GM12875 (cell line): ENCODE measurements at regions not wholly inside any gene's neighbourhood (a gene's known extent, or its start where the extent isn't known, plus 50 kb on each side); places are given as distances from the start of the nearest gene placed in this dataset.

Experiments
- H3K4me3 ChIP-seq: one replicate; pipeline ENCODE4 v1.5.1; 2011; ENCODE audit warnings: low read depth, low read length, control low read depth
- TF ChIP-seq, protein P1 (sequence below): IDR thresholded peaks from 2 replicates; pipeline ENCODE4 v1.5.1; 2011; ENCODE audit warnings: low read depth, mild to moderate bottlenecking, control low read depth, inconsistent platforms, low read length, moderate library complexity, borderline replicate concordance; ENCODE audit not compliant: insufficient read depth

DNA sequence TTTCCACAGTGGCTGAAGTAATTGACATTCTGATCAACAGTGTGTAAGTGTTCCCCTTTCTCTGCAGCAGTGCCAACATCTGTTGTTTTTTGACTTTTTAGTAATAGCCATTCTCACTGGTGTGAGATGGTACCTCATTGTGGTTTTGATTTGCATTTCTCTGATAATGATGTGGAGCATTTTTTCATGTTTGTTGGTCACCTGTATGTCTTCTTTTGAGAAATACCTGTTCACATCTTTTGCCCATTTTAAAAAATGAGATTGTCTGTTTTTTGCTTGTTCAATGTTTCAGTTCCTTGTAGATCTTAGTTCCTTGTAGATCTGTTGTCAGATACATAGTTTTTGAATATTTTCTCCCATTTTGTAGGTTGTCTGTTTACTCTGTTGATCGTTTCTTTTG is 162.5 kb upstream of the PITX1 start:
- TF ChIP-seq, protein P1, sequence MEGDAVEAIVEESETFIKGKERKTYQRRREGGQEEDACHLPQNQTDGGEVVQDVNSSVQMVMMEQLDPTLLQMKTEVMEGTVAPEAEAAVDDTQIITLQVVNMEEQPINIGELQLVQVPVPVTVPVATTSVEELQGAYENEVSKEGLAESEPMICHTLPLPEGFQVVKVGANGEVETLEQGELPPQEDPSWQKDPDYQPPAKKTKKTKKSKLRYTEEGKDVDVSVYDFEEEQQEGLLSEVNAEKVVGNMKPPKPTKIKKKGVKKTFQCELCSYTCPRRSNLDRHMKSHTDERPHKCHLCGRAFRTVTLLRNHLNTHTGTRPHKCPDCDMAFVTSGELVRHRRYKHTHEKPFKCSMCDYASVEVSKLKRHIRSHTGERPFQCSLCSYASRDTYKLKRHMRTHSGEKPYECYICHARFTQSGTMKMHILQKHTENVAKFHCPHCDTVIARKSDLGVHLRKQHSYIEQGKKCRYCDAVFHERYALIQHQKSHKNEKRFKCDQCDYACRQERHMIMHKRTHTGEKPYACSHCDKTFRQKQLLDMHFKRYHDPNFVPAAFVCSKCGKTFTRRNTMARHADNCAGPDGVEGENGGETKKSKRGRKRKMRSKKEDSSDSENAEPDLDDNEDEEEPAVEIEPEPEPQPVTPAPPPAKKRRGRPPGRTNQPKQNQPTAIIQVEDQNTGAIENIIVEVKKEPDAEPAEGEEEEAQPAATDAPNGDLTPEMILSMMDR, result no peak
- H3K4me3 ChIP-seq, result no peak overlapping the region

DNA sequence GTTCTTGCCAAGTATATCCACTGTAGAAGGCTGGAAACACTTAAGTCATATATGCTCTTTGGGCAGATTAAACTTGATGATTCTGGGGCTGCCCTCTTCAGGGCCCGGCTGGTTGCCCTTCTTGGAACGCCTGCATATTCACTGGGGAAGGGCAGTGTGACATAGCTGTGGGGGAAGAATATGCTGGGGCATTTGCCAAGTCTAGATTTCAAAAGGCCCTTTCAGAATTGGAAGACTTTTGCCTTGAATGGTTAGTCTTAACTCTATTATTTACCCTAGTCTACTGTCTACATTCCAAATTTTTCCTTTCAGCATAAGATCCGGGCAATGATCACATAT is 161.2 kb upstream of the PITX1 start:
- TF ChIP-seq, protein P1, result no peak
- no peak overlapping the region for H3K4me3 ChIP-seq

DNA sequence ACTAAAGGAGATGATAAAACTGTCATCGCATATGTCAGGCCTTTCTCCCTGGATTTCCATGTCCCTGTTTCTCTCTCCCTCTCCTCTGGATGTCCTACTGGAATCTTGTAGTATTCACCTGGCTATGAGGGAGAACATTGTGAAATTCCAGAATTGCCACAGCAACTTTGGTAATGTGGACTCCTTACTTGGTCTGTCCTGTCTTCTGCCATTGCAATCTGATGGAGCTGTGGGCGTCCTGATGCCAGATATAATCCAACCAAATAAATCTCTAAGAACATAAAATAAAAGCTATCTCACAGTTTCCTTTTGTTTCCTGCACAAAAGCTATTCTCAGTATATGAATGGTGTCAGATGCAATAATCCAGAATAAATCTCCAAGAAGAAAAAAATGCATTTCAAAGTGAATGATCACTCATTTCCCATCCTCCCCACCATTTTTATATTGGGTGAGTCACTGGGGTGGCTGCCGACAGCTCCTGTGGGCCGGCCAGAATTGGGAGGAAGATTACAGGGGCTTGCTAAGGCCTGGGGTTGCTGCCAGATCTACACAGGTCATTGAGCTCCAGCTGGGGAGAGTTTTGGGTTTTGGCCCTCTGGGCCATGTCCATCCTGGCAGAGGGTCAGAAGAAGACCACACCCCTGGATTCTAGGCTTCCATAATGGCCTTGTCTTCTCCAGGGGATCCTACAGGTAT is 160.7 kb upstream of the PITX1 start:
- TF ChIP-seq, protein P1, result no peak
- no peak overlapping the region for H3K4me3 ChIP-seq

DNA sequence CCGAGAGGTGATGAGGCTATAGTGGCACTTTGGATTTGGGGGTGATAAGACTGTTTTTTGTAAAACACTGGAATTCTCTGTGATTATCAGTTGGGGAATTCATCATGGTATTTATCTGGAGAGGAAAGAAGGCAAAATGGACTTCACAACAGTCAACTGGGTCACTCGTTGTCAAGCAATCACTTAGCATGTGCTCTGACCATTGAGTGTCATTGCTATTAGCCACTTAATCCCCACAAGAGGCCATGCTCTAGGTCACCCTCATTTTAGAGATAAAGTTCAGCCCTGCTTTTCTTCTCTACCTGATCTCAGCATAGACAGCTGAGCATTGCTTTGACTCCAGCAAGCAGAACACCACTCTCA is 160.1 kb upstream of the PITX1 start:
- TF ChIP-seq, protein P1, result no peak
- no peak overlapping the region for H3K4me3 ChIP-seq

DNA sequence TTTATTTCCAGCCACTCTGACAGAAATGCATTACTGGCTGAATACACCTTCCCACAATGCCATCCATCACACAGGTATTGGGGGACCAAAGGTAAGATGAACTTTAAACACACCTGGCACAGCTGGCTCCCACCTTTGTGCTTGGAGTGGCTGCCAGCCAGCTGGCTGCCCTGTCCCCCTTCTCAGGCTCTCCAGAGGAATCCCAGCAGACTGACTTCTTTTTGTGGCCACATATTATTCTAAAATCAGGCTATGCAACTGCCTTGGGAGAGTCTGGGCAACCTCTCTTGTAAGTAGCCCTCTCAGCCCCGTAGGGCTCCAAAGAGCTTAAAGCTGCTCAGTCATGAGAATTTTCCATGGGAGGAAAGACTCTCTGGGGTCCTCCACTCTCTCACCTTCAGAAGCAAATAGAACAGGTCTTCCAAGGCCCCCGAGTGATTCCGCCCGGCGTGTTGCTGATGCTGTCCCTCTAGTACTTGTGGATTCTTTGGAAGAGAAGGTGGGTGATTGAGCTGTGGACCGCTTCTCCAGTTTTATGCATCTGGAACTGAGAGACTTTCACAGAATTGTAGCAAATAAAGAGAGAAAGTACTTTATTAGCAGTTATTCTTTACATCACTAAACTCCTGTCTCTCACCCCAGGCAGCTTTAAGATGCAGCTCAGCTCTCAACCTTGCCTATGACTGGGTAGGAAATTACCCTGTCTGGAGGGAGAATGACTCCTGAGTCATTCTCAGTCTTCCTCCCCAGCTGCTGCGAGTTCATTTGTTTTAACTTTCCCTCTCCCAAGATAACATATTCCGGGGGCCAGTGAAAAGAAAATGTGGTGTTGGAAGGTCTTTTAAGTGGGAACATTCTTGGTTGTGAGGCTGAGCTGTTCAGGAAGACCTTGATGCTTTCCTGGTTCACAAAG is 159.4 kb upstream of the PITX1 start:
- TF ChIP-seq, protein P1, result no peak
- no peak overlapping the region for H3K4me3 ChIP-seq

DNA sequence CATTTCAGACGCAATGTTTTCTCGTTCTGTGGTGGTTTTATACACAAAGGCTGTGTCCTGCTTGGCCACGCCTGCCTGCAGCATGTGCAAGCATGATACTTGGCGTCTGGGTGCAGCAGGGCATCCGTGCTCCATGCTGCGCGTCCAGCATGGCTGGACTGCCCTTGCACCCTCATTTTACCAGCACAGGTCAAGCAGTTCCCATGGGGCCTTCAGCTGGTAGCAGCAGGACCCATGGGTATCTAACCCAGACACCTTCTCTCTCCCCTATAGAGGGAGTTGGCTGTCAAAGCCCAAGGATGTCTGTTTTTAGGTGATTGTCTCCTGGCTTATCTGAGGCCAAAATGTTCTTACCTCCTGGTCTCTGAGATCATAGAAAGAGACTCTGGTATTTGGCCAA is 158.3 kb upstream of the PITX1 start:
- TF ChIP-seq, protein P1, result no peak
- H3K4me3 ChIP-seq, result no peak overlapping the region

DNA sequence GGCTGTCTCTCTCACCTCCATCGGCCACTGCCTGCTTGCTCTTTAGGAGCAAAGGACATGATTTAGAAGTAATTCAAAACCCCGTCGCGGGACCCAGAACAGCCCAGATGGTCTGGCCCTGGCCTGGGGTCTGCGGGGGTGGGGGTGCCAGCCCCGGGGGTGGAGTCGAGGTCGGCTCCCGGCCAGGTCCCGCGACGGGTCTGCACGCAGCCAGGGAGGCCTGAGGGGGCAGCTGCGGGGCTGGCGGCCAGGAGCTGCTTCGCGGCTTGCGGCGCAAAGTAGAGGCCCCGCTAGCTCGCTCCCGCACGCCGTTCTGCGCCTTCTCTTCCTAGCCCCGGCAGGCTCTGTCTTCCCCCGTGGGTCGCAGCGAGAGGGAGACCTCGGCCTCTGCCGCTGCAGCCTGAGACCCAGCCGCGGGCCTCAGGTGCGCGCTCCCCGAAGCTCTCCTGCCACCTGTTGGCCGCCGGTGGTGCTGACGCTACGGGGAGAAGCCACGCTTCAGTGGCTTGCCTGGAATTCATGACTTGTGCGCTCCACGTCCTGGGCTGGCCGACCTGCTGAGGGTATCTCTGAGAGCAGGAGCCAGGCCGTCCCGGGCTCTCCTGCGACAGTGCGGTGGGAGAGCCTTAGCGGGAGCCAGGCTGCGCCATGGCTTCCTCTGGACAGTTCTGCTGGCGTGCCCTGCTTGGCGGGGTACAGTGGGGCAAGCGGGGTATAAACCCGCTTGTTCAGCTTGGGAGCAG is 157.2 kb upstream of the PITX1 start:
- no peak overlapping the region for H3K4me3 ChIP-seq
- TF ChIP-seq, protein P1, result peak; percentile 97
